Neuronal stem cell (in vitro differentiated cells): ENCODE measurements at regions not wholly inside any gene's neighbourhood (a gene's known extent, or its start where the extent isn't known, plus 50 kb on each side); places are given as distances from the start of the nearest gene placed in this dataset.

ENCODE experiments used
- DNase-seq: peaks from one replicate; pipeline ENCODE4 v3.0.0-alpha.2; 2013; ENCODE audit warnings: low spot score
- H2AFZ ChIP-seq: one replicate; pipeline ENCODE4 v1.6.1; 2013; ENCODE audit warnings: mild to moderate bottlenecking, low read length, inconsistent platforms
- H2AK5ac ChIP-seq: 2 replicates; pipeline ENCODE4 v1.6.1; 2013; ENCODE audit warnings: low read depth, mild to moderate bottlenecking, inconsistent platforms, low read length, moderate library complexity, mixed read lengths
- H2BK120ac ChIP-seq: 2 replicates; pipeline ENCODE4 v1.6.1; 2013; ENCODE audit warnings: low read depth, mild to moderate bottlenecking, inconsistent platforms, low read length, moderate library complexity, mixed read lengths
- H2BK12ac ChIP-seq: one replicate; pipeline ENCODE4 v1.6.1; 2013; ENCODE audit warnings: low read length, inconsistent platforms
- H2BK15ac ChIP-seq: 2 replicates; pipeline ENCODE4 v1.6.1; 2013; ENCODE audit warnings: mild to moderate bottlenecking, low read length, inconsistent platforms, mixed read lengths
- H2BK5ac ChIP-seq: one replicate; pipeline ENCODE4 v1.6.1; 2013; ENCODE audit warnings: inconsistent platforms, mild to moderate bottlenecking, low read length, moderate library complexity
- H3K14ac ChIP-seq: one replicate; pipeline ENCODE4 v1.6.1; 2013; ENCODE audit warnings: low read length, inconsistent platforms
- H3K18ac ChIP-seq: 2 replicates; pipeline ENCODE4 v1.6.1; 2013; ENCODE audit warnings: low read length, inconsistent platforms
- H3K23ac ChIP-seq: 2 replicates; pipeline ENCODE4 v1.6.1; 2013; ENCODE audit warnings: low read depth, mild to moderate bottlenecking, mixed read lengths, low read length, inconsistent platforms; ENCODE audit not compliant: poor library complexity
- H3K27ac ChIP-seq: replicated peaks from 3 replicates; pipeline ENCODE4 v1.5.1; 2013; ENCODE audit warnings: low read length, inconsistent platforms
- H3K27me3 ChIP-seq, 3 experiments: 2 replicates each; pipeline ENCODE4 v1.6.1; 2013; ENCODE audit warnings: low read length in 3 of 3, mild to moderate bottlenecking in 2 of 3, inconsistent platforms in 1 of 3, low read depth in 1 of 3, mixed read lengths in 1 of 3, moderate library complexity in 1 of 3; ENCODE audit not compliant: control insufficient read depth in 3 of 3, insufficient read depth in 3 of 3
- H3K36me3 ChIP-seq, 2 donors: replicated peaks in 1 of 2; 2 replicates each; pipeline ENCODE4 v1.6.1; 2013; ENCODE audit warnings: low read length in 2 of 2; ENCODE audit not compliant: control insufficient read depth in 2 of 2, insufficient read depth in 2 of 2
- H3K4ac ChIP-seq: 2 replicates; pipeline ENCODE4 v1.6.1; 2013; ENCODE audit warnings: inconsistent platforms, mild to moderate bottlenecking, low read length, moderate library complexity
- H3K4me1 ChIP-seq, 2 donors: 1 replicate in 1 of 2; 2 replicates in 1 of 2; pipeline ENCODE4 v1.6.1; 2013; ENCODE audit warnings: low read length in 2 of 2, low read depth in 1 of 2; ENCODE audit not compliant: control insufficient read depth in 2 of 2, insufficient read depth in 1 of 2
- H3K4me2 ChIP-seq: one replicate; pipeline ENCODE4 v1.6.1; 2013; ENCODE audit warnings: mild to moderate bottlenecking, low read length, inconsistent platforms; ENCODE audit not compliant: insufficient read depth, poor library complexity, severe bottlenecking
- H3K4me3 ChIP-seq, 2 donors: 2 replicates each; pipeline ENCODE4 v1.5.1; 2013; ENCODE audit warnings: low read length in 2 of 2, mild to moderate bottlenecking in 2 of 2, inconsistent platforms in 1 of 2, moderate library complexity in 1 of 2
- H3K79me1 ChIP-seq: one replicate; pipeline ENCODE4 v1.6.1; 2013; ENCODE audit warnings: low read depth, mild to moderate bottlenecking, inconsistent platforms, low read length, moderate library complexity
- H3K9ac ChIP-seq: one replicate; pipeline ENCODE4 v1.6.1; 2013; ENCODE audit warnings: mild to moderate bottlenecking, low read depth, low read length, inconsistent platforms; ENCODE audit not compliant: poor library complexity
- H3K9me3 ChIP-seq, 2 donors: replicated peaks in 1 of 2; 2 replicates each; pipeline versions ENCODE3 to v1.6.1; 2013; ENCODE audit warnings: low read length in 2 of 2, mild to moderate bottlenecking in 2 of 2, inconsistent platforms in 1 of 2, low read depth in 1 of 2, mixed read lengths in 1 of 2, moderate library complexity in 1 of 2; ENCODE audit not compliant: control insufficient read depth in 2 of 2, insufficient read depth in 1 of 2
- H4K8ac ChIP-seq: one replicate; pipeline ENCODE4 v1.6.1; 2013; ENCODE audit warnings: low read depth, mild to moderate bottlenecking, inconsistent platforms, low read length, moderate library complexity
- H4K91ac ChIP-seq: one replicate; pipeline ENCODE4 v1.6.1; 2013; ENCODE audit warnings: low read length, low read depth, mild to moderate bottlenecking, inconsistent platforms; ENCODE audit not compliant: poor library complexity
- WGBS, 2 donors: extraction: QIAGEN DNeasy Blood & Tissue Kit; methylation state at CpG; one replicate each; pipeline ENCODE4 v1.1.7; 2013; ENCODE audit warnings: missing lambda C conversion rate in 2 of 2, mixed read lengths in 1 of 2; ENCODE audit not compliant: insufficient read length in 2 of 2, insufficient replicate concordance in 1 of 2; ENCODE audit errors: extremely low coverage in 2 of 2; 5-methylcytosine and 5-hydroxymethylcytosine counted together

DNA sequence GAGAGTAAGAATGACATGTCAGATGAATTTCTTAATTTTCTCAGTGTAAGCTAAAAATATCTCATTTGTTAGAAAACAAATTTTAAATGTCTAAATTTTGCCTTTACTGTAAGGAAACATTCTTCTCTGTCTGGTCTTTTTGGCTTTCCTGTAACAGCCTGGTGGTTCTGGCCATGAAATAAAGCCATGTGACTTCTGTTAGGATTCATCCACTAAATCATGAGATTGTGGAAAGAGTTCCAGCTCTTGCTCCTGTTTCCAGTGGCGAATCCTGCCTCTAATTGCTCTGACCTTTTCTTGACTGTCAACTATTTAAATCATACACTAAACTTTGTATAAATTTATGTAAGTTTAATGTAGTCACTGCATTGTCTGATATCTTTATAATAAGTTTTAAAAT lies 398.5 kb upstream of the AKR1E2 start:
- DNase-seq: no peak
- Histone ChIP-seq H3K9ac (no peak overlapping the region), H3K9me3 (peaks cover 0 to 4% of the 10 kb centered on the region in 2 donors), H2BK12ac (no peak overlapping the region), H4K91ac (no peak overlapping the region), H3K4me2 (no peak overlapping the region), H2BK15ac (no peak overlapping the region), H3K27me3 (no peaks in the 10 kb centered on the region), H3K27ac (no peak overlapping the region), H3K4me3 (no peak overlapping the region), H4K8ac (no peak overlapping the region), H2AK5ac (no peak overlapping the region), H3K23ac (no peak overlapping the region), H2BK120ac (no peak overlapping the region), H3K18ac (no peak overlapping the region), H2AFZ (peak overlapping the region; percentile 60), H3K36me3 (no peaks in the 10 kb centered on the region), H3K4me1 (peaks cover 6 to 21% of the 10 kb centered on the region in 2 donors), H2BK5ac (no peak overlapping the region), H3K79me1 (no peaks in the 10 kb centered on the region), H3K4ac (no peak overlapping the region), H3K14ac (no peak overlapping the region)
- no CpG with 5 or more reads among the region's 1 CpG for WGBS, 2 donors

DNA sequence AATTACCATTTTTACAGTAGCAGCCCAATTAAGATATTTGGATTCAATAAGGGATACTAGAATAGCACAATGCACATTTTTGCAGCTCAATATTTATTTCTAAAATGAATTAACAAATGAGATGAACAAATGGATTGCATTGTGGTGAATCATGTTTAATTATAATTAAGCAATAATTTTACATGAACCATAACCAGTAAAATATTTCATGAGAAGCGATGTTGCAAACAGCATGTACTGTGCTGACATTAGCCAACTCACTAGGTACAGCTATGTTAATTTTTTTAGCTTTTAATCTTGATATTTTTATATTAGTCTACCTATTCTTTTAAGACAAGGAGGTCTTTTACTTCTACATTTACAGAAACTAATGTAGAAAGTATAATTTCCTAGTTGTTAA lies 399.1 kb upstream of the AKR1E2 start:
- Histone ChIP-seq H2AK5ac (no peak overlapping the region), H3K4me3 (no peak overlapping the region), H3K9ac (no peak overlapping the region), H3K4ac (no peak overlapping the region), H3K4me1 (peaks cover 6 to 21% of the 10 kb centered on the region in 2 donors), H3K27me3 (no peaks in the 10 kb centered on the region), H3K14ac (no peak overlapping the region), H2BK12ac (no peak overlapping the region), H3K4me2 (no peak overlapping the region), H3K36me3 (no peaks in the 10 kb centered on the region), H3K18ac (no peak overlapping the region), H2BK120ac (no peak overlapping the region), H4K91ac (no peak overlapping the region), H3K23ac (no peak overlapping the region), H4K8ac (no peak overlapping the region), H3K9me3 (peaks cover 0 to 4% of the 10 kb centered on the region in 2 donors), H3K27ac (no peak overlapping the region), H2AFZ (no peak overlapping the region), H2BK15ac (no peak overlapping the region), H3K79me1 (no peaks in the 10 kb centered on the region), H2BK5ac (no peak overlapping the region)
- DNase-seq: no peak
- WGBS, 2 donors: no CpG with 5 or more reads among the region's 1 CpG

DNA sequence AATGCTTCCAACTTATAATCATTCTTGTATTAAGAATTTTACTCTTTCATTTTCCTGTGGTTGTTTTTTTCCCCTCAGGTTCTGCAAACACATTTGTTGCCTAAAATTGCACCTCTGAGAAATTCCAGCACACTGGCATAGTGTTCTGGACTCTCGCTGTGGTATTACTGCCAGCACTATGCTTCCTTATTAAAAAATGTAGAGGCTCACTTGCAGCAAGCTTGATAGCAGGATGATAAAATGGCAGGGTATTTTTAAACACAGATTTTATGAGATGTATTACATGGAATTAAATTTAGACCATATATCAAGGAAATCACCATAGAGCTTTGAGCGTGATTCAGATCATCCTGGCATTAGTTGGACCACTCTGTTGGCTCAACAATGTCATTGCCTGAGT lies 416.7 kb upstream of the AKR1E2 start:
- Histone ChIP-seq H3K14ac (no peak overlapping the region), H3K9ac (no peak overlapping the region), H3K27me3 (no peaks in the 10 kb centered on the region), H2AK5ac (no peak overlapping the region), H3K4me3 (no peak overlapping the region), H2BK15ac (no peak overlapping the region), H3K4me2 (no peak overlapping the region), H2BK5ac (no peak overlapping the region), H3K23ac (no peak overlapping the region), H3K79me1 (no peaks in the 10 kb centered on the region), H2AFZ (no peak overlapping the region), H4K91ac (no peak overlapping the region), H3K9me3 (no peaks in the 10 kb centered on the region), H3K36me3 (no peaks in the 10 kb centered on the region), H4K8ac (no peak overlapping the region), H3K4ac (no peak overlapping the region), H2BK120ac (no peak overlapping the region), H3K27ac (no peak overlapping the region), H3K18ac (no peak overlapping the region), H2BK12ac (no peak overlapping the region), H3K4me1 (no peaks in the 10 kb centered on the region)
- DNase-seq: no peak
- WGBS, 2 donors: no CpG with 5 or more reads among the region's 2 CpGs

DNA sequence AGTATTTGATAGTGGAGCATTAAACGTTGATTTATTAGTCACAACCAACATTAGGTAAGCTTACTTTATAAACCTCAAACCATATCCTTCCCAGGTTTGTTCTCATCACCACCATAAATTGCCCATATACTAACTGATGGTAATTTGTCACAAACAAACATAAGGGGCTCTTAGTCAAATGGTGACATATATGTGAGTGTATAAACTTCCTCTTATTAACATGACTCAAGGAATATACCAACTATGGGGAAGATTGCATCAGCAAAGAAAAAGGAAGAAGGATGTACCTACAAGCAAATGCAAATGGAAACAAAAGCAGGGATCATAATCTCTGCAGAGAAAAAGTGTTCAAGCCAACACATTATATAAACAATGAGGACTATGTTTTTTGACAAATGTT lies 418.2 kb upstream of the AKR1E2 start:
- no peak overlapping the region for H2BK5ac ChIP-seq
- H3K9ac ChIP-seq: no peak overlapping the region
- H3K18ac ChIP-seq: no peak overlapping the region
- H3K4me3 ChIP-seq: no peak overlapping the region
- no peak overlapping the region for H2BK15ac ChIP-seq
- no peaks in the 10 kb centered on the region for H3K9me3 ChIP-seq
- H3K4me2 ChIP-seq: no peak overlapping the region
- H3K14ac ChIP-seq: no peak overlapping the region
- H2BK12ac ChIP-seq: no peak overlapping the region
- no peaks in the 10 kb centered on the region for H3K27me3 ChIP-seq
- H2AFZ ChIP-seq: no peak overlapping the region
- H3K36me3 ChIP-seq: no peaks in the 10 kb centered on the region
- H3K4ac ChIP-seq: no peak overlapping the region
- no peaks in the 10 kb centered on the region for H3K4me1 ChIP-seq
- no CpG with 5 or more reads among the region's 1 CpG for WGBS, 2 donors
- H2BK120ac ChIP-seq: no peak overlapping the region
- DNase-seq: no peak
- H3K27ac ChIP-seq: no peak overlapping the region
- no peak overlapping the region for H3K23ac ChIP-seq
- H3K79me1 ChIP-seq: no peaks in the 10 kb centered on the region
- H2AK5ac ChIP-seq: no peak overlapping the region
- no peak overlapping the region for H4K8ac ChIP-seq
- H4K91ac ChIP-seq: no peak overlapping the region
